ENCODE measurements at regions not wholly inside any gene's neighbourhood (a gene's known extent, or its start where the extent isn't known, plus 50 kb on each side); places are given as distances from the start of the nearest gene placed in this dataset.

GRCh38 chr18:10403708-10404107, 50.7 kb upstream of the APCDD1 start:
- DNase-seq (ENCODE audit: low spot score) = no peak

GRCh38 chr18:10404168-10404567, 50.3 kb upstream of the APCDD1 start:
- DNase-seq (ENCODE audit: low spot score) = no peak
- no peak for ATAC-seq

More at GRCh38 chr18:10403708-10404107, 50.7 kb upstream of the APCDD1 start:
- ATAC-seq = no peak

Measured in left lobe of liver (tissue), 2 donors.